GM19240 (cell line): ENCODE measurements at regions not wholly inside any gene's neighbourhood (a gene's known extent, or its start where the extent isn't known, plus 50 kb on each side); places are given as distances from the start of the nearest gene placed in this dataset.

ENCODE experiments used
- DNase-seq: peaks from one replicate; pipeline ENCODE4 v3.0.0; 2011; ENCODE audit warnings: low spot score; ENCODE audit not compliant: insufficient read length

DNA sequence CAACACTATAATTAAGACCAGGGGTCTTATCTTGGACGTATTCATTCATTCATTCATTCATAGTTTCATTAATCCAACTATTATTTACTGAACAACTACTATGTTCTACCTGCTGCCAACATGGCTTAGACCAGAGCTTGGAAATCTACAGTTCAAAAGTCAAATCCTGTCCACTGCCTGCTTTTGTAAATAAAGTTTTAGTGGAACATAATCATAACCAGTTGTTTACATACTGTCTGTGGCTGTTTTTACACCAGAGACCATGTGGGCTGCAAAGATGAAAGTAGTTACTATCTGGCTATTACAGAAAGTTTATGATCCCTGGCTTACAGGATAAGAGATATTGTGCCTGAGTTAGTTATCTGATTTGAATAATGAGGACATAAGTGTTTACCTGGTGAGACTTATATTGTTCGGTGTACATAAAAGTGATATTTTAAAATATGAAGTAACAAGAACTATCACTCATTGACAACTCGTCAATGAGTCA lies 567.7 kb downstream of the TFAP2B start:
- no peak for DNase-seq

DNA sequence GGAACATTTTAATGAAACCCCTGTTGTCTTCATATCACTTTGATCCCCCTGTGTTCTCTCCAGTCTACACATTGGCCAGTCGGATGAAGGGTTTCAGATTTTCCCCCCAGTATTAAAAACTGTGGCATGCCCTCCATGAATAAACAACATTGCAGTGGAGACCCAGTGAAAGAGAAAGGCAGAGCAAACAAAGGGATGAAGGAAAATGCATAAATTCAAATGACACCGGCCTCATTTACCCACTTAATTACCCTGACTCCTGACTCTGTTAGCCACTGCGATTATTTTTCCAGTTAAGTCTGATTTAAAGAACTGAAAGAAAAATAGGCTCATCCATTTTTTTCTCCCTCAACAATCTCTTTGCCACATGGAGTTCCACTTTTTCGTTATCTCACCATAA lies 569.2 kb downstream of the TFAP2B start:
- DNase-seq = no peak

DNA sequence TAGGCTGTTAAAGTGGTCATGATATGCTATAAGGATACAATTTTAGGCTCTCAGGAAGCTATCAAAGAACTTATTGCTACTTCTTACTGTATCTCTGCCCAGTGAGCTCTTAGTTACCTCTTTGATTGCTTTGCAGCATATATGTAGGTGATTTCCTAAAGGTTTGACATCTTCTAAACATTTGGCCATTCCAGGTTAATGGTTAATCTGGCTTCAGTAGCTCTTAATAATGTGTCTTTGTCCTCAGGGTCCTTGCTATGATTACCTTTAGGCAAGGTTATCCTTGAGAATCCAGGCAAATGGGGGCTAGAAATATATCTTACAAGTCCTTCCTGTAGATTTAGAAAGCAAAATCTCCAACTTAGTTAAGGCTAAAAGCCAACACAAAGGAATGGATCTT lies 575.4 kb downstream of the TFAP2B start:
- no peak for DNase-seq

DNA sequence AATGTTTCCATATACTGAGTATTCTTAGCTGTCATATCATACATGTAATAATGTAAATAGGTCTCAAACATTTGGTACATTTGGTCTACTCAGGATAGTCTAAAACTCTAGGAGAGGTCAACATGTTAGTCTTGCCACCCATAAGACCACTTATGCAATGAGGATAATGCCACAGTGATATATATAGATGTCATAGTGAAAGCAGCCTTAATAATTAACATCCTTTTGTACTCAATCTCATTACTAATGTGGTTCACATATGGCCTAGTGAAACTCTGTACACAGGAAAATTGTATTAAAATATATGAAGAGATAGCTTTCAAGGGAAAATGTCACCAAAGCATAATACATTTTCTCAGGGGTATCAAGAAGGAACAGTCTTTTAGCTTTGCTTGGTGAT lies 577.9 kb downstream of the TFAP2B start:
- DNase-seq = no peak

DNA sequence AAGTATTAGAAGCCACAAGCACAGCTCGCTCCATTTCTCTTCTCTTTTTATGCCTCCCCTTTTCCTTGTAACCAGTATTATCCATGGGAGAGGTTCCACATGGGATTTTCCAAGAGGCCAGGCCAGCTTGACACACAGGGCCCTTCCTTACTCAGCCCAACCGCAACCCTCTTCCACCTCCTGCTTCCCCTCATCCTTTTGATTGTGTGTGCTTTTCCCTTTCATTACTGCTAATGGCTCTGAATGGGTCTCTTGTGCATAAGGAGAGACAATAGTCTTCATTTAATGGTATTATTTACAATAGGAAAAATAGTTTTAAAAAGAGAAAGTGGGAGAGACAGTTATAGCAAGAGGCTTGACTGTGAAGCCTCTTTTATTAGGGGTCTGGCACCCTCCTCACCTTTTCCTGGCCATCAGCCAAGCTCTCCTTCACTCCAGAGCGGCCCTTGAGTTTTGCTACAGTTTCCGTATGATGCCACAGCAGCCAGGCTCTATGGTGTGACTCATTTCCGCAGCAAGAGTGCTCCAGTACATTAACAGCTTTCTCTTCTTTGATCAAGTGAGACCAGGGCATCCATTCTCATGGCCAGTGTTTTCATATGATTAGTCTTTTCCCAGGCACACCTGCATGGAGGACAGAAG lies 579.5 kb downstream of the TFAP2B start:
- DNase-seq = no peak

DNA sequence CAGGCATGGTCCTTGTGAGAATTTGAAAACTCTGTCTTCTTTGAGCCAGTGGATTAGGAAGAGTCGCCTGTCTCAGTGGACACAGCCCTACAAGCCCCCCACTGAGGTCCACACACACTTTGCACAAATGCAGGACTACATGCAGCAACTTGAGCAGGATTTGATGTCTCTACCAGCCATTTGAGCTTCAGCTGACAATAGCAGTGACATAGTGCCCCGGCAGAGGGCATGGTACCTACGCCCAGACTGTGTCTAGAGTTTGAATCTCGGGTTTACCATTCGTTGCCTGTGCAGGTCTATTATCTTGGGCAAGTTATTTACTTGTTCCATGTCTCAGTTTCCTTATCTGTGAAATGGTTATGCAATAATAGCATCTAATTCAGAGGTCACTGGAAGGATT lies 580.1 kb downstream of the TFAP2B start:
- DNase-seq = no peak

DNA sequence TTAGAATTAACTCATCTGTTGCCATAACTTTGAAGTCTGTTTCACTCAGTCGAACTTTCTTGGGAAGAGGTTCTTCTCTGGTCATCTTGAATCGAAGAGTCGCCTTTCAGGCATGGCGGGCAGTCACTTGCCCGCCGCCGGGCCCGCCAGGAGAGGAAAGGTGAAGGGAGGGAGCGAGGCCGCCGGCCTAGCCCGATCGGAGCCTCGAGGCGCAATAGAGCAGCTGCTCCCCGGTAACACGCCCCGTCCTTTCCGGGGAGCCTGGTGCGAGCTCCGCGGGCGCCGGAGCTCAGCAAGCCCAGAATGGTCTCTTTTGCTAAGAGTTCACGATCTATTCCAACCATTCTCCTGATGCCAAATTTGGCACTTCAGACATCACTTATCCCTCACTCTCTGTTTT lies 591.8 kb downstream of the TFAP2B start:
- DNase-seq = no peak

DNA sequence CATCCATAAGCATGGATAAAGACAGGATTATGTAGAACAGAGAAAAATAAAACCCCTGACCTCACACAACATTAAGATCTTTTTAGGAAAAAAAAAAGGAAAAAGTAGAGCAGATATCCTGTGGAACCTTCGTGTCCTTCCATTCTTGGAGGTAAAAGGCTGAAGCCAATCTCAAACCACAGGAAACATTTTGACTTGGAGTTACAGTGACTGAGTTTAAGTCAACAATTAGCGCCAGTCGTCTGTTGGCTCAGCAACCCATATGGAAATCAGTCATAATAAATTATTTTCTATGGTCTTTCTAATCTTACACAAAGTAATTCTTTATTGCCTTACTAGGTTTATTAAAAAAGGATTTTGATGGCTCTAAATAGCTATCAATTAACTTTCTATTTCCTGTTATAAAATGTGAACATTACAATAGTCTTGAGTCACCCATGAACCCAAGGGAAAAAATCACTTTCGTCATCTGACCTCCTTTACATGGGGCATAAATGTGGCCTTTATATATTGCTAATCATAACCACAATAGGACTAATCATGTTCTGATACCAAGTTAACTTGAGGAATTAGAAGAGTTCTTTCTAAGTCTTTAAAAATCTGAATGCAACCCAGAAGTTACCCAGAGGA lies 592.9 kb downstream of the TFAP2B start:
- no peak for DNase-seq

DNA sequence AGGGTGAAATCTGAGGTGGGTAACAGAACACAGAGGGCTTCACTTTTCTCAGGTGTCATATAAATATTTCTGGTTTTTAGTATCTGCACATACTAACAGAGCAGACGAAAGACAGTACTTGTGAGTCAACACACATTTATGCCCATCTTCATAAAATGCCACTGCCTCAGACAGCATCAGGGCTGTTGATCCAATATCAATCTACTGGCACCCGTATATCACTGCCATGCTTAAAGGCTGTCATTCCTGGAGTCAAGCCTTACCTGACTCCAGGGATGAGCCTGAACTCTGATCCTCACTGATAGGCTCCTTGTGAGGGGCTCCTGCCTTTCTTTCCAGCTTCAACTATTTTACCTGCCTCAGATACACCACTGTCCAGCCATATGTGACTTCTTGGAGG lies 595.7 kb downstream of the TFAP2B start:
- DNase-seq = no peak

DNA sequence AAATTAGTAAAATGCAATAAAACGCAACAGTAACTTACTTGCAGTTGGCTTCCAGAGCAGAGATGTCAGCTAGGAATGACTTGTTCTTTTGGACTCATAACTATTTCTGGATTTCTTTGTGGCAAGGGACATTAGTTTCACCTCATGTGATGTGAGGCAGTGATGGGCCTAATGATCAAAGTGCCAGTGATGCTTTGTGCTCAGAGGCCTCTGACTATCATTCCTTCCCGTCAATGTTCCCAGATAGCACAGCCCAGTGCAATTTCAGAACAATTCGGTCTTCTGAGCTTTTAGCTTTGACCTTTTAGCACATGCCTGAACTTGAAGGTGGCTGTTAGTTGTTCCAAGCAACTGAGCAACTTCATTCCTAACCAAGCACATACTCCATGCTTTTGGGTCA lies 596.8 kb downstream of the TFAP2B start:
- no peak for DNase-seq

DNA sequence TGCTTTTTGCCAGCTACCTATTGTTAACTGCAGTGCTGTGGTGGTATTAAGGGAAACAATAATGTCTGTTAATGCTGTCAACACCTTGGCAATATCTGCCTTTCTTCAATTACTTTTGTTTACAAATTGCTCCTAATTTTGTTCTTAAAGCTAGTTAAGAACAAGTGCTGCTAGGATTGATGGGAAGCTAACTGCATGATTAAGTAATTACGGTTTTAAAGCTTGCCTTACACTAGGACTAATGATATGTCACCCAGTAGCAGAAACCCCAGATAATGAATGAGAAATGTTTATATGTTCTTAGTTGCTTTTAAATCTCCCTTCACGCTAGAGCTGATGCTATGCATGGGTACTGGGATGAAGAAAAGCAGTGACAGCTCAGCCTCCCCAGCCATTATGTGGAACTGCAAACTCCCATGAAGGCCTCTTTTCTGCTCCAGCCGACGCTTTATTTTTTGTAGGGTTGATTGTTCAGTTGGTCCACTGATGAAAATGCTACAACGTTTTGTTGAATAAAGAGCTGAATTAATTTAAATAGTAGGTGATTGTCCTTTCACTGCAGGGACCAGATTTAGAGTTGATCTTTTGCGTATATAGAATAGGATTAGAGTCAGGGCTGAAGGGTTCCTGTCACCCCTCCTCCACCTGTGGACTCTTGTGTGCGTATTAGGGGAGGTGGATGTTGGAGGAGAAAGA lies 610.5 kb downstream of the TFAP2B start:
- DNase-seq = no peak

DNA sequence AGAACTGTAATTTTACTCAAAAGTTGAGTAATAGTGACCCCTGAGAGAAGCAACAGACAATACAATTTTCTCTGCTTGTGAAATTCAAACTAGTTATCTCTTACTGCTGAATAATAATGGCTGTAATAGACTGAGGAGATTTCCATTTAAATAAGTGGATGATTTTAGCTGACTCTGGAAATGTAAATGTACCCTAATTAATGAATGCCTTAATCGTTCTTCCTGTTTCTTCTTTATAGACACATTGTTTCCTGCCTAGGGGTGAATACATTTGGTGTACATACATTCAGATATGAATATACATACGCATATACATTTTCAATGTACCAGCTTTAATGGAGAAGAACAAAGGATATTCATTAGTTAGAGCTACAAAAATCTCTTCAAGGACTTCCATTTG lies 611.9 kb downstream of the TFAP2B start:
- DNase-seq = no peak

DNA sequence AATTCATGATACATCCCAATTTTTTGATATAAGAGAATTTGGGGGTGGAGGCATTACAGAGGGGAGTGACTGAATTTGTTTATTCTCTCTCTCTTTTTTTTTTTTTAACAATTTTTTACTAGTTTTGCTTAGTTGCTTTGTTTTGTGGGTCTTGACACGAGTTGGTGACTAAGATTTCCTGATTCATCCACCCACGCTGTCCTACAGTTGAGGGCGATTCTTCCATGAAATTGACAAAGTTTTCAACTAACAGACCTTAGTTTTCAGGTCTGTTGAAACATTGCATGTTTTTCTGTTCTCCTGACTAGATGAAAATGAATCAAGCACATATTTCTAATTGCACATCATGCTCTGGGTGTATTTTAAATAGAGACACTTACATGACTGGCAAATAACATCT lies 613.8 kb downstream of the TFAP2B start:
- DNase-seq = no peak

DNA sequence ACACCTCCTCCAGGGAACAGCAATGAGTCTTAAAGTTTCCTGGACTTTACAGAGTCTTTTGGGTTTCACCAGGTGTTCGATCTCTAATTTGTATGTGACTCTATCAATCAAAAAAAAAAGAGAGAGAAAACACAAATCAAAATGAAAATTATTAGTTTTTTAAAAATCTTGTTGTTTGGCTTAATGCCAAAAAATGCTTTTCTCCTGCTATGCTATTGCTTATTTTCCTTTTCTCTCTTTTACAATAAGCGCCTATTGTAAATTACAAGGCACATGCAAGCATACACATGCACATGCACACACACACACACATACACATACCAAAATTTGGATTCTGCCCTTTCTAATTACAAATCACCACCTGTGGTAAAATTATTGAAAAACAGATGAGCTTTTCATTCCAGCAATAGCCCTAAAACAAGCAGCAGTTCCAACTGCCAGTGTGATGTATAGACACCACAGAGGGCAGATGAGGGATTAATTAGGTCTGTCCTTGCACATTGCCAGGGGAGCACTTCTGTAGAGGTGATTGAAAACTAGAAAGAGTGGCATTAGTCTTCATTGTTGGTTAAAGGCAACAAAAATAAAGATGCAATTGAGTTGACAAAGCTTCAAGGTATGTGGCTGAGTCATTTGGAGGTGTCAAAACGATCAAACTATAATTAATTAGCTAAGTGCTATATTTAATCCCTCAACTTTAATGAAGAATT lies 631.7 kb downstream of the TFAP2B start:
- DNase-seq = no peak

DNA sequence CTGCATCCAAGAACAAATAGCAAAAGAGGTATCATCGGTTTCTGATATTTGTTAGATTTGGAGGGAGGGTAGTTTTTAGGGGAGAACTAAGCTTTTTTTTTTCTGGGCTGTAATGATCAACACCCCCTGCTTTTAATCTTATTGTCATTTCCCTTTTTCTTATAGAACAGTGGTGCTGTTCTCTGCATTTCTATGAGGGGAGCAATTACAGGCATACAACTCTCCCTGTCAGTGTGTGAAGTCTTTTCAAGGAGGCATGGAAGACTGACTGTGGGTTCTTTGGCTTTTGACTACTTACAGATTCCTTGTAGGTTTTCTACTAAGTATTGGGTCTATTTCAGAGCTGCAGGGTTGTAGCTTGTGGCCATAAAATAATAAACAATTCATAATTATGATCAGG lies 632.3 kb downstream of the TFAP2B start:
- DNase-seq = no peak

DNA sequence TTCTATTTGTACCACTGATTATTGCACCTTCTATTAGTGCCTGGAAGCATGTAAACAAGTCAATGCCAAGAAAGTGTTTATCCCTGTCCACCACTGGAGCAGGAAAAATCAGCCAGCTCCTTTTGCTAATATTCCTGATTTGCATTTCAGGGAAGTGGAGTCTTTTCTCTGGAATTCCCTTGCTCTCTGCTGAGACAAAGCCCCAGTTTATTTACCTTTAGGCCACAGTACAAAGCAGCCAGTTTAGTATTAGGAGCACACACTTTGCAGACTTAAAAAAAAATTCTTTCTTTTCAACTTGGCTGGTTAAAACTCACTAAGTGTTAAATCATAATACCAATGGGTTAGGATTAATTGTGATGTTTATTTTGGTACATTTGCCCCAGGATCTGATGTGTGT lies 631.1 kb downstream of the PKHD1 start:
- DNase-seq = no peak

DNA sequence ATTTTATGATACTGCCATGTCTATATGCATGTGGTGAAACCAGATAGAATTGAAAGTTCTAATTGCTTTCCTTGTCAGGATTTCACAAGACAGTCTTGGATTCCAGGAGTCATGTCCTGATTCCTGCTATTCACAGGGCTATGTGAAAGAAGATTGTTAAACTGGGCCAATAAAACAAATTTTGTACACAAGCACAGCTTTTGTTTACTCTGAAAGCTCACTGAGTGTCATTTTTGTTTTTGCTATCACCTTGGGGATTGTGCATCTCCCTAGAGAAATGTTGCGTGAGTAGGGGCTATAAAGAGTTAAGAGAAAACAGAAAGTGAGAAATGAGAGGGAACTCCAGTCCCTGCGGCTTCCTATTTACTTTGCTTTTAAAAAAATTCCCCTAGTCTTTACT lies 627.5 kb downstream of the PKHD1 start:
- peak; percentile 14 for DNase-seq

DNA sequence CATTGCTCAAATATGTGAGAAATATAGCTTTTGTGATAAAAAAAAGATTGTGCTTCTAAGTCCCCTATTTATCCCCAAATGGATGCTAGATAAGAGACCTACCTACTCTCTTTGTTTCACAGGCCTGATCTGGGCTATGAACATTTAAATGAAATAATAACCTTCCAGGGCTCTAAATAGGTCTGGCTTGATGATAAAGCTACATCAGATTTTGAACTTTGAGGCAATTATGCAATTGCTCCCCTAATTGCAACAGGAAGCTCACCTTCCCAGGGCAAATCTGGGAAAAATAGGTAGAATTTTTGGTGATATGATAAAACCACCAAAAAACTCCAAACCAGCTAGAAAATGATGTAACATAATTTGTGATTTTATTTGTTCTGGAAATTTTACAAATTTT lies 624.5 kb downstream of the PKHD1 start:
- no peak for DNase-seq

DNA sequence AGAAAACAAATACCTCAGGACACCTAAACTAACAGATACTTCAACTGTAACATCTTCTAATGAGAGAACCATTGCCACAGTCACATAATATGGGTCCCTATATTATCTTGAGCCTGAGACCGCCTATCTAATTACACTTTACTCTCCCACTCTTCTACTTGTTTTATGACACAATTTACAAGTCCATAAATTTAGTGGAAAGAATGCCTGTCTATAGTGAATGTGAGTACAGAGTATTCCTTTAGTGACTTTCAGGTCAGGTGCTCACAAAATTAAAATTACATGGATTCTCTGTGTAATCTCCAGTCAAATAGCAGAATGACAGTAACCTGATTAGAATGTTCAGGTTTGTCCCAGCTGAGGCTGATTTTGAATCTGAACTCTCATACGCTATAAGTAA lies 624.1 kb downstream of the PKHD1 start:
- no peak for DNase-seq

DNA sequence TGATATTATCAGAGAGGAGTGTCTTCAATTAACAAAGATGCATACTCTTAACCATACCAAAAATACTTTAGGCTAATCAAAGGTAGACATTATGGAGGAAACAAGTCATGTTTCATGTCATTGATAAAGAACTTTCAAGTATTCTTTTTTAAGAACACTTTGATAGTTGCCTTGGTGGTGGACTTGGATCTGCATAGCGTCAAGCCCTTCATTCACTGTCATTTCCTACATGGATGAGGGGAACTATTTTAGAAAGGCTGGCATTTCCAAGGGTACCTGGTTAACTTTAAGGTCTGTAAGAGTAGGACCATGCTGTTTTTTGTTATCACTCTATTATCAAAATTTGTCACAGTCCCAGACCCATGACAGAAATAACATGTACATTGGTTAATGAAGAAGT lies 622.5 kb downstream of the PKHD1 start:
- DNase-seq = no peak

DNA sequence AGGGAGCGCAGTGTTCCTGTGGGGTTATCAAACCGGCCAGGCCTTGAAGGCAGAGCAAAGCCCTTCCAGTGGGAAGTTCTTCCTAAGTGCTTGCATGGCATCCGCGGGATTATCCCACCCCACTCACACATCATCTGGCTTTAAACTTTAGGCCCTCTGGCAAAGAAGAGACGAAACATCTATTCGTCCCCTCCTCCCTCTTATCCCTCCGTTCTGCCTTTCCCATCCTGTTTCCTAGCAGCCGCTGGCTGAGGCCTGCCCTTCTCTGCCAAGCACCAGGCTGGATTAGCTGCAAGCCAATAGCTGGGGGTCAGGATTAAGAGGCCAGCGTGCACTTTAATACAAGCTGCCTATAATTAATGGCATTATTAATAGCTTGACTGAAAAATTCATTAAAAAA lies 621.0 kb downstream of the PKHD1 start:
- no peak for DNase-seq

DNA sequence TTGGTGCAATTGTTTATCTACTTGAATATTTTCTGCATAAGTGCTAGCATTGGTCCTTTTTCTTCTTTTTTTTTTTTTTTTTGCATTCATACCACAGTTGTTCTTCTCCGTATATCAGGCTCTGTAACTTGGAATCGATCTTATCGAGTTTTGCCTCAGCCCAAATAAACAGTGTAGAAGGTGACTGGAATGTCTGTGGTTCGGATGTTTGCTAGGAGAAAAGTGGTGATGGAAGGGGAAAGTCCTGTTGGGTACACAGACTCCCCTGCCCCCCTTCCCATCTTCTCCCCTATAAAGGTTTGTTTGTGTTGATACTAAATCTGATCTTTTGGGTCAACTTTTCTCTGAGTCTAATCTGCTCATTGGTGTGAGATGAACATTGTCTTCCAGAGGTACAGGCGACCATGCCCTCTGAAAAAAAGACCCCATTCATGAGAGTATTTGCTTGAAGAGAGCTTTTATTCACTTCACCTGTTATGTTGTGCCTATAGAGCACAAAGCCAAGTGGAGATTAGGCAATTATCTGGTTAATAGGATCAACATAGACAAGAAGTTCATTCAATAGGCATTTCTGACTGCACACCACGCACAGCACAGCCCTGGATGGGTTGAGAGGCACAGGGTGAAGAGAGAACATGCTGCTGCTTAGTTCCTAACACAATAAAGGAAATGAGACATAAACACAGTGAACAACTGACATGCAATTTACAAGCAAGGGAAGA lies 620.0 kb downstream of the PKHD1 start:
- DNase-seq = no peak
